ENCODE measurements at regions not wholly inside any gene's neighbourhood (a gene's known extent, or its start where the extent isn't known, plus 50 kb on each side); places are given as distances from the start of the nearest gene placed in this dataset.

- no TSS peak for BruUV-seq (replicated peaks)
- no peak overlapping the region for H2AFZ ChIP-seq (ENCODE audit: control insufficient read depth, low read depth, low read length)
- H3K79me2 ChIP-seq (ENCODE audit: control insufficient read depth, insufficient read depth, low read length) = no peaks in the 10 kb centered on the region
- DNase-seq (ENCODE audit: low read depth, low spot score) (no peak), ATAC-seq (no peak), FAIRE-seq (no peak)
- no peak overlapping the region for H3K27ac ChIP-seq (ENCODE audit: control insufficient read depth, insufficient read depth)
- H3K4me1 ChIP-seq (ENCODE audit: control insufficient read depth, insufficient read depth, low read length) = no peaks in the 10 kb centered on the region
- no peak for TF ChIP-seq RAD51 (IDR thresholded peaks at IDR 0.05)
- TF ChIP-seq ZNF217 (IDR thresholded peaks at IDR 0.05) = no peak
- TF ChIP-seq, protein P1, sequence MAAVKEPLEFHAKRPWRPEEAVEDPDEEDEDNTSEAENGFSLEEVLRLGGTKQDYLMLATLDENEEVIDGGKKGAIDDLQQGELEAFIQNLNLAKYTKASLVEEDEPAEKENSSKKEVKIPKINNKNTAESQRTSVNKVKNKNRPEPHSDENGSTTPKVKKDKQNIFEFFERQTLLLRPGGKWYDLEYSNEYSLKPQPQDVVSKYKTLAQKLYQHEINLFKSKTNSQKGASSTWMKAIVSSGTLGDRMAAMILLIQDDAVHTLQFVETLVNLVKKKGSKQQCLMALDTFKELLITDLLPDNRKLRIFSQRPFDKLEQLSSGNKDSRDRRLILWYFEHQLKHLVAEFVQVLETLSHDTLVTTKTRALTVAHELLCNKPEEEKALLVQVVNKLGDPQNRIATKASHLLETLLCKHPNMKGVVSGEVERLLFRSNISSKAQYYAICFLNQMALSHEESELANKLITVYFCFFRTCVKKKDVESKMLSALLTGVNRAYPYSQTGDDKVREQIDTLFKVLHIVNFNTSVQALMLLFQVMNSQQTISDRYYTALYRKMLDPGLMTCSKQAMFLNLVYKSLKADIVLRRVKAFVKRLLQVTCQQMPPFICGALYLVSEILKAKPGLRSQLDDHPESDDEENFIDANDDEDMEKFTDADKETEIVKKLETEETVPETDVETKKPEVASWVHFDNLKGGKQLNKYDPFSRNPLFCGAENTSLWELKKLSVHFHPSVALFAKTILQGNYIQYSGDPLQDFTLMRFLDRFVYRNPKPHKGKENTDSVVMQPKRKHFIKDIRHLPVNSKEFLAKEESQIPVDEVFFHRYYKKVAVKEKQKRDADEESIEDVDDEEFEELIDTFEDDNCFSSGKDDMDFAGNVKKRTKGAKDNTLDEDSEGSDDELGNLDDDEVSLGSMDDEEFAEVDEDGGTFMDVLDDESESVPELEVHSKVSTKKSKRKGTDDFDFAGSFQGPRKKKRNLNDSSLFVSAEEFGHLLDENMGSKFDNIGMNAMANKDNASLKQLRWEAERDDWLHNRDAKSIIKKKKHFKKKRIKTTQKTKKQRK (IDR thresholded peaks at IDR 0.05; ENCODE audit: low read depth, low read length) = no peak
- no peak for TF ChIP-seq SIN3A (IDR thresholded peaks at IDR 0.05; ENCODE audit: low read depth, low read length)
- no peak for TF ChIP-seq SP1 (IDR thresholded peaks at IDR 0.05; ENCODE audit: low read depth, low read length)
- TF ChIP-seq HDAC6 (IDR thresholded peaks at IDR 0.05; ENCODE audit: unreplicated experiment) = no peak
- no peak for TF ChIP-seq ZNF384 (IDR thresholded peaks at IDR 0.05; ENCODE audit: borderline replicate concordance, low read depth, low read length)
- no peak for TF ChIP-seq NR2F1 (conservative IDR thresholded peaks at IDR 0.05)
- TF ChIP-seq, protein P2, sequence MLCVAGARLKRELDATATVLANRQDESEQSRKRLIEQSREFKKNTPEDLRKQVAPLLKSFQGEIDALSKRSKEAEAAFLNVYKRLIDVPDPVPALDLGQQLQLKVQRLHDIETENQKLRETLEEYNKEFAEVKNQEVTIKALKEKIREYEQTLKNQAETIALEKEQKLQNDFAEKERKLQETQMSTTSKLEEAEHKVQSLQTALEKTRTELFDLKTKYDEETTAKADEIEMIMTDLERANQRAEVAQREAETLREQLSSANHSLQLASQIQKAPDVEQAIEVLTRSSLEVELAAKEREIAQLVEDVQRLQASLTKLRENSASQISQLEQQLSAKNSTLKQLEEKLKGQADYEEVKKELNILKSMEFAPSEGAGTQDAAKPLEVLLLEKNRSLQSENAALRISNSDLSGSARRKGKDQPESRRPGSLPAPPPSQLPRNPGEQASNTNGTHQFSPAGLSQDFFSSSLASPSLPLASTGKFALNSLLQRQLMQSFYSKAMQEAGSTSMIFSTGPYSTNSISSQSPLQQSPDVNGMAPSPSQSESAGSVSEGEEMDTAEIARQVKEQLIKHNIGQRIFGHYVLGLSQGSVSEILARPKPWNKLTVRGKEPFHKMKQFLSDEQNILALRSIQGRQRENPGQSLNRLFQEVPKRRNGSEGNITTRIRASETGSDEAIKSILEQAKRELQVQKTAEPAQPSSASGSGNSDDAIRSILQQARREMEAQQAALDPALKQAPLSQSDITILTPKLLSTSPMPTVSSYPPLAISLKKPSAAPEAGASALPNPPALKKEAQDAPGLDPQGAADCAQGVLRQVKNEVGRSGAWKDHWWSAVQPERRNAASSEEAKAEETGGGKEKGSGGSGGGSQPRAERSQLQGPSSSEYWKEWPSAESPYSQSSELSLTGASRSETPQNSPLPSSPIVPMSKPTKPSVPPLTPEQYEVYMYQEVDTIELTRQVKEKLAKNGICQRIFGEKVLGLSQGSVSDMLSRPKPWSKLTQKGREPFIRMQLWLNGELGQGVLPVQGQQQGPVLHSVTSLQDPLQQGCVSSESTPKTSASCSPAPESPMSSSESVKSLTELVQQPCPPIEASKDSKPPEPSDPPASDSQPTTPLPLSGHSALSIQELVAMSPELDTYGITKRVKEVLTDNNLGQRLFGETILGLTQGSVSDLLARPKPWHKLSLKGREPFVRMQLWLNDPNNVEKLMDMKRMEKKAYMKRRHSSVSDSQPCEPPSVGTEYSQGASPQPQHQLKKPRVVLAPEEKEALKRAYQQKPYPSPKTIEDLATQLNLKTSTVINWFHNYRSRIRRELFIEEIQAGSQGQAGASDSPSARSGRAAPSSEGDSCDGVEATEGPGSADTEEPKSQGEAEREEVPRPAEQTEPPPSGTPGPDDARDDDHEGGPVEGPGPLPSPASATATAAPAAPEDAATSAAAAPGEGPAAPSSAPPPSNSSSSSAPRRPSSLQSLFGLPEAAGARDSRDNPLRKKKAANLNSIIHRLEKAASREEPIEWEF (IDR thresholded peaks at IDR 0.05; ENCODE audit: insufficient replicate concordance, low read depth, low read length) = no peak
- no peak for TF ChIP-seq SPI1 (IDR thresholded peaks at IDR 0.05; ENCODE audit: borderline replicate concordance, insufficient read depth, low read depth, low read length)
- no peak for TF ChIP-seq MEF2A (IDR thresholded peaks at IDR 0.05; ENCODE audit: insufficient read depth, low read depth, low read length)
- no peak for TF ChIP-seq SUPT20H (IDR thresholded peaks at IDR 0.05; ENCODE audit: borderline replicate concordance, control insufficient read depth, low read depth, low read length)
- no peaks in the 10 kb centered on the region for H4K20me1 ChIP-seq (ENCODE audit: control insufficient read depth, insufficient read depth)
- H3K9ac ChIP-seq (ENCODE audit: control insufficient read depth, insufficient read depth, low read length) = no peak overlapping the region
- H3K27me3 ChIP-seq (replicated peaks in 1 of 2; ENCODE audit: control insufficient read depth in 2 of 2, insufficient read depth in 2 of 2, low read length in 1 of 2) = no peaks in the 10 kb centered on the region
- in situ Hi-C loops (cut with MboI) (no loop called here), intact Hi-C loops (cut with micrococcal nuclease; ENCODE audit: unreplicated experiment) (no loop called here)
- ChIA-PET POLR2A (no interaction called here), SMC1A (ENCODE audit: uncharacterized antibody, unreplicated experiment) (no interaction called here), CTCF (no interaction called here), RAD21 (ENCODE audit: unreplicated experiment) (no interaction called here)
- WGBS (ENCODE audit: insufficient coverage, insufficient replicate concordance, low lambda C conversion rate, missing lambda C conversion rate) = 0% methylated on average over 1 of the region's 1 CpG
- no peaks in the 10 kb centered on the region for H3K36me3 ChIP-seq (ENCODE audit: control insufficient read depth in 2 of 2, insufficient read depth in 2 of 2, low read length in 1 of 2)
- no peak overlapping the region for H3K4me3 ChIP-seq
- no peaks in the 10 kb centered on the region for H3K9me3 ChIP-seq (replicated peaks; ENCODE audit: control insufficient read depth, insufficient read depth, low read length)
- H3K4me2 ChIP-seq (ENCODE audit: control insufficient read depth, insufficient read depth) = no peak overlapping the region
These were observed 127.4 kb downstream of the SLC17A6 start for GRCh38 chr11:22465620-22466019.
